Vagina (tissue), 2 donors: ENCODE measurements at regions not wholly inside any gene's neighbourhood (a gene's known extent, or its start where the extent isn't known, plus 50 kb on each side); places are given as distances from the start of the nearest gene placed in this dataset.
A peak's percentile ranks its signal among the peaks of the same experiment; 100 is the strongest.
"Not testable (repeated sequence)": the region's sequence is repeated elsewhere in the genome, so short reads cannot be mapped to it uniquely, and the experiment has no call there.

Source experiments
- DNase-seq, 2 donors: peaks; one replicate each; pipeline ENCODE4 v3.0.0-alpha.2; 2017; ENCODE audit errors: extremely low spot score in 2 of 2
- H3K27ac ChIP-seq: fragments of 200-600 bp; sonication (generic); one replicate; pipeline ENCODE4 v1.5.1; 2019
- H3K27me3 ChIP-seq: fragments of 200-600 bp; sonication (generic); one replicate; pipeline ENCODE4 v1.5.1; 2019
- H3K36me3 ChIP-seq, 2 donors: fragments of 200-600 bp; sonication (generic); one replicate each; pipeline ENCODE4 v1.5.1; 2017 to 2019
- H3K4me1 ChIP-seq: fragments of 200-600 bp; sonication (generic); one replicate; pipeline ENCODE4 v1.5.1; 2019
- H3K4me3 ChIP-seq, 2 donors: fragments of 200-600 bp; sonication (generic); 1 replicate in 1 of 2; 2 replicates in 1 of 2; pipeline ENCODE4 v1.5.1; 2016 to 2019
- H3K9me3 ChIP-seq: fragments of 200-600 bp; sonication (generic); one replicate; pipeline ENCODE4 v1.5.1; 2019
- POLR2A ChIP-seq, 2 donors: fragments of 450-650 bp; IDR thresholded peaks; one replicate each; pipeline ENCODE4 v1.6.1; 2017; ENCODE audit warnings: antibody characterized with exemption in 2 of 2, mild to moderate bottlenecking in 2 of 2, moderate library complexity in 2 of 2
- POLR2AphosphoS5 ChIP-seq, 2 donors: sonication (generic); formaldehyde crosslinking; IDR thresholded peaks; one replicate each; pipeline ENCODE4 v1.9.0; 2017; ENCODE audit warnings: antibody characterized with exemption in 2 of 2, mild to moderate bottlenecking in 2 of 2, low read depth in 1 of 2; ENCODE audit not compliant: insufficient read depth in 1 of 2
- intact Hi-C: fragments of 100-400 bp; cut with DNase I; formaldehyde crosslinking; loops from one replicate; pipeline ENCODE4 v1.15.1; 2023

- H3K27ac ChIP-seq, H3K4me1 ChIP-seq, H3K4me3 ChIP-seq, DNase-seq, H3K27me3 ChIP-seq, H3K36me3 ChIP-seq, H3K9me3 ChIP-seq, intact Hi-C loops: not testable (repeated sequence)
These were observed 178.2 kb upstream of the ZNG1F start for GRCh38 chr9:41367301-41367700.

DNA sequence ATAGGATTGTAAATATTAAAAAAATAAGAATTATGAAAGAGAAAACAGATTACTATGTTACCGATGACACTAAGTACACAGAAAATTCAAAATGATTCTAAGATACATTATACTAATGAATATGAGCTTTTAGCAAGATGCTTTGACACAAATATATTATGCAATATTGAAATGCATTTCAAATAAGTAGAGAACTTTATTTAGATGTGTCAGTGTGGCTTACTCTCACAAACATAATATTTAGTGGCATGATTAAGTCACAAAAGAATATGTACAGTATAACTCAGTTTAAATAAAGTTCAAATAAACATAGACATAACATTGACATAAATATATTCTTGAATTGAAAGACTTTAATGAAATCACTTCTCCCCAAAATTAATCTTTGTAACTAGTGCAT is 172.7 kb upstream of the ZNG1F start:
- DNase-seq, H3K9me3 ChIP-seq, H3K4me3 ChIP-seq, H3K4me1 ChIP-seq, H3K27ac ChIP-seq, intact Hi-C loops, H3K36me3 ChIP-seq, H3K27me3 ChIP-seq: not testable (repeated sequence)

DNA sequence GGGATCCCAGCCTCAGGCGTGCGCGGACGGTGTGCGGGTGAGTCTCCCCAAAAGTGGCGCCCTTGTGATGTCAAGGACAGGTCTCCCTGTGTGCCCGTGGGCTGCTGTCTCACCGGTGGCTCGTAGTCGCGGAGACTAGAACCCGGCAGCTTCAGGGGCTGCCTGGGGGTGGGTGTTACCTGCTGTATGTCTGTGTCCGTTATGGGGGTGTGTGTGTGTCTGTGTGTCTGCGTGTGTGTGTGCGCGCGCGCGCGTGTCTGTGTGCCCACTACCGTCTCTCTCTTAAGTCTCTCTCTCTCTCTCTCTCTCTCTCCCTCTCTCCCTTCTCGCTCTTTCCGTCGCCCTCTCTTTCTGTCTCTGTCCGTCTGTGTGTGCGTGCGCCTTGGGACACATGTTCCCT is 170.0 kb upstream of the ZNG1F start:
- peak; percentile 55 to 87 for DNase-seq

GRCh38 chr9:41358682-41359081 is 169.6 kb upstream of the ZNG1F start:
- H3K9me3 ChIP-seq, H3K4me1 ChIP-seq, H3K27me3 ChIP-seq, H3K36me3 ChIP-seq, intact Hi-C loops: not testable (repeated sequence)
- H3K4me3 ChIP-seq: peak overlapping the region; percentile 53 to 64
- peak overlapping the region; percentile 84 for H3K27ac ChIP-seq
- TF ChIP-seq POLR2A (IDR thresholded peaks at IDR 0.05): peak in 1 of 2 donors; percentile 37
- TF ChIP-seq POLR2AphosphoS5 (IDR thresholded peaks at IDR 0.05; ENCODE audit: insufficient read depth in 1 of 2, low read depth in 1 of 2): peak in 1 of 2 donors; percentile 59
- DNase-seq: peak; percentile 34 to 70

More for the DNA sequence above, 170.0 kb upstream of the ZNG1F start:
- H3K27me3 ChIP-seq, H3K4me1 ChIP-seq, intact Hi-C loops, H3K36me3 ChIP-seq, H3K9me3 ChIP-seq: not testable (repeated sequence)
- Histone ChIP-seq H3K4me3 (peak overlapping the region; percentile 53 to 64), H3K27ac (peak overlapping the region; percentile 84)

GRCh38 chr9:41357918-41358404 is 168.8 kb upstream of the ZNG1F start:
- H3K27me3 ChIP-seq, H3K9me3 ChIP-seq, H3K4me1 ChIP-seq, intact Hi-C loops, H3K36me3 ChIP-seq: not testable (repeated sequence)
- H3K27ac ChIP-seq: peak overlapping the region; percentile 84
- peak in 1 of 2 donors; percentile 47 for DNase-seq
- H3K4me3 ChIP-seq: peak overlapping the region; percentile 53 to 64

DNA sequence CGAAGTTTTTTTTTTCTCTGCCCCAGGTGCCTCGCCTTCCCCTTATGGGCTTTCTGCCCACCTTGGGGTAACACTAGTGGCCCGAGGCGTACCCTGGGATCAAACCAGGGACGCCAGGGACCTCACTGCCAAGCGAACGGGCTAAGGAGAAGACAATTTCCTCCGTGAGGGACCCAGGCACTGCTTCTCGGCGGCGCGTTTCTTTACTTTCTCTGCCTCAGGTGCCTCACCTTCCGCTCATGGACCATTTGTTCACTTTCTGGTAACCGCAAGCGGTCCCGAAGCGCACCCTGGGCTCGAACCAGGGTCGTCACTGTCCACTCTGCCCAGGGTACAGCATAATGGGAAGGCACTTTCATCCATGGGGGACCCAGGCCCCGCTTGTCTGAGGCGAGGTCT is 168.2 kb upstream of the ZNG1F start:
- H3K27me3 ChIP-seq, H3K4me1 ChIP-seq, H3K27ac ChIP-seq, H3K9me3 ChIP-seq, H3K4me3 ChIP-seq, H3K36me3 ChIP-seq, intact Hi-C loops: not testable (repeated sequence)
- DNase-seq: peak in 1 of 2 donors; percentile 47

- H3K27me3 ChIP-seq, intact Hi-C loops, H3K27ac ChIP-seq, H3K9me3 ChIP-seq, H3K4me1 ChIP-seq, H3K36me3 ChIP-seq: not testable (repeated sequence)
- DNase-seq: peak in 1 of 2 donors; percentile 3
- peak overlapping the region in 1 of 2 donors; percentile 20 for H3K4me3 ChIP-seq
These were observed 167.7 kb upstream of the ZNG1F start for GRCh38 chr9:41356588-41357349.

- DNase-seq, H3K36me3 ChIP-seq, intact Hi-C loops, H3K9me3 ChIP-seq, H3K27me3 ChIP-seq, H3K27ac ChIP-seq, H3K4me1 ChIP-seq: not testable (repeated sequence)
- peak overlapping the region in 1 of 2 donors; percentile 28 for H3K4me3 ChIP-seq
These were observed 166.8 kb upstream of the ZNG1F start for GRCh38 chr9:41355712-41356450.

DNA sequence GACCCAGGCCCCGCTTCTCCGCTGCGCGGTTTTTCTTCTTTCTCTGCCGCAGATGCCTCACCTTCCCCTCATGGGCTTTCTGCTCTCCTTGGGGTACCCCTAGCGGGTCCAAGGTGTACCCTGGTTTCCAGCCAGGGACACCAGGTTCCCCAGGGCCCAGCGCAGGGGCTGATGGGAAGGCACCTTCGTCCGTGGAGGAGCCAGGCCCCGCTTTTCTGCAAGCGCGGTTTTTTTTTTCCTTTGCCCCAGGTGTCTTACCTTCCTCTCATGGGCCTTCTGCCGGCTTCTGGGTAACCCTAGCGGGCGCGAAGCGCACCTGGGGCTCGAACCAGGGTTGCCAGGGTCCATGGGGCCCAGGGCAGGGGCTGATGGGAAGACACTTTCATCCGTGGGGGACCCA is 165.9 kb upstream of the ZNG1F start:
- intact Hi-C loops, H3K36me3 ChIP-seq, H3K4me1 ChIP-seq, H3K27me3 ChIP-seq, H3K9me3 ChIP-seq, H3K27ac ChIP-seq: not testable (repeated sequence)
- peak overlapping the region in 1 of 2 donors; percentile 28 for H3K4me3 ChIP-seq
- DNase-seq: peak in 1 of 2 donors; percentile 37

GRCh38 chr9:41354060-41354934 is 165.2 kb upstream of the ZNG1F start:
- peak overlapping the region in 1 of 2 donors; percentile 13 for H3K4me3 ChIP-seq
- H3K27me3 ChIP-seq, H3K27ac ChIP-seq, H3K9me3 ChIP-seq, intact Hi-C loops, H3K4me1 ChIP-seq, H3K36me3 ChIP-seq: not testable (repeated sequence)
- peak in 1 of 2 donors; percentile 34 for DNase-seq

DNA sequence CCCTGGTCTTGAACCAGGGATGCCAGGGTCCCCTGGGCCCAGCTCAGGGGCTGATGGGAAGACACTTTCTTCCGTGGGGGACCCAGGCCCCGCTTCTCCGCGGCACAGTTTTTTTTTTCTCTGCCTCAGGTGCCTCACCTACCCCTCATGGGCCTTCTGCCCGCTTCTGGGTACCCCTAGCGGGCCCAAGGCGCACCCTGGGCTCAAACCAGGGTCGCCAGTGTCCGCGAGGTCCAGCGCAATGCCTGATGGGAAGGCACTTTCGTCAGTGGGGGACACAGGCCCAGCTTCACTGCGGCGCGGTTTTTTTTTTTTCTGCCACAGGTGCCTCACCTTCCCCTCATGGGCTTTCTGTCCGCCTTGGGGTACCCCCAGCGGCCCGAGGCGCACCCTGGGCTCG is 163.9 kb upstream of the ZNG1F start:
- DNase-seq, H3K27me3 ChIP-seq, H3K4me3 ChIP-seq, H3K4me1 ChIP-seq, H3K27ac ChIP-seq, H3K36me3 ChIP-seq, H3K9me3 ChIP-seq, intact Hi-C loops: not testable (repeated sequence)

- DNase-seq, H3K36me3 ChIP-seq, H3K4me3 ChIP-seq, H3K27me3 ChIP-seq, H3K27ac ChIP-seq, H3K4me1 ChIP-seq, H3K9me3 ChIP-seq, intact Hi-C loops: not testable (repeated sequence)
These were observed 163.3 kb upstream of the ZNG1F start for GRCh38 chr9:41352390-41352789.
